ENCODE measurements at regions not wholly inside any gene's neighbourhood (a gene's known extent, or its start where the extent isn't known, plus 50 kb on each side); places are given as distances from the start of the nearest gene placed in this dataset.

DNA sequence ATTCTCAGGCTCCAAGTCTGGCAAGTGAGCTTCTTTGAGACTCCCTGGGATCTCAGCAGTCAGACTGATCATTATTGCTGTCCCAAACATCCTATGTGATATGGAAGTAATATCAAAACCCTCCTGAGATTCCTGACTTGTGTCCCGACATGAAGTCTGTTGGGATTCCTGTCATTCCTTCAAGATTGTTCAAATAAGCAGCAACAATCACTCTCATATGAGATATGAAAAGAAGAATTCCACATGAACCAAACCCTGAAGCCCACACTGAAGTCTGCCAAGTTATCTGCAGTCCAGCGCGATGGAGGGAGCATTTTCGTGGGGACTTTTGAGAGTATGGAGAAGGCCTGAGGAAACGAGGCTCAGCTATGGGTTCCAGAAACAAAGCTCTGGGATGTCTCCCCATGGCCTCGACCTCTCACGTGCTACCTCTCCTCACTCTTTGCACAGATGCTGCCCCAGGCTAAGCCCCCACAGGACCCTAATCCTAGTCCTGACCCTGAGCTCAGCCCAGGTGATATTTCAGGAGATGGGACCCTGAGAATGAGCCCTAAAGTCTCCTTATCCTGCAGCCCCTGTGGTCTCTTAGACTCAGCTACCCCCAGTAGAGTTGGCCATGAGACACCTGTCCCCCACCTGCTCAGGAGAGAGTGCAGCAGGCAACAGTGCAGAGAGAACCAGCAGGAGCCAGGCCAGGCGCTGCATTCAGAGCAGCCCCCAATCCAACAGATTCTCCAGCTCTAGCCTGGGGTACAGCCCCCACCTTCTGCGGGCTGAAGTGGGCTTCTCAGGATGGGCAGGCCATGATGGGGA is 100.2 kb downstream of the GGTLC2 start:
- TF ChIP-seq, protein P1, sequence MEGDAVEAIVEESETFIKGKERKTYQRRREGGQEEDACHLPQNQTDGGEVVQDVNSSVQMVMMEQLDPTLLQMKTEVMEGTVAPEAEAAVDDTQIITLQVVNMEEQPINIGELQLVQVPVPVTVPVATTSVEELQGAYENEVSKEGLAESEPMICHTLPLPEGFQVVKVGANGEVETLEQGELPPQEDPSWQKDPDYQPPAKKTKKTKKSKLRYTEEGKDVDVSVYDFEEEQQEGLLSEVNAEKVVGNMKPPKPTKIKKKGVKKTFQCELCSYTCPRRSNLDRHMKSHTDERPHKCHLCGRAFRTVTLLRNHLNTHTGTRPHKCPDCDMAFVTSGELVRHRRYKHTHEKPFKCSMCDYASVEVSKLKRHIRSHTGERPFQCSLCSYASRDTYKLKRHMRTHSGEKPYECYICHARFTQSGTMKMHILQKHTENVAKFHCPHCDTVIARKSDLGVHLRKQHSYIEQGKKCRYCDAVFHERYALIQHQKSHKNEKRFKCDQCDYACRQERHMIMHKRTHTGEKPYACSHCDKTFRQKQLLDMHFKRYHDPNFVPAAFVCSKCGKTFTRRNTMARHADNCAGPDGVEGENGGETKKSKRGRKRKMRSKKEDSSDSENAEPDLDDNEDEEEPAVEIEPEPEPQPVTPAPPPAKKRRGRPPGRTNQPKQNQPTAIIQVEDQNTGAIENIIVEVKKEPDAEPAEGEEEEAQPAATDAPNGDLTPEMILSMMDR (IDR thresholded peaks at IDR 0.05): no peak
- Histone ChIP-seq H3K9me3 (no peaks in the 10 kb centered on the region), H3K4me1 (ENCODE audit: control insufficient read depth in 1 of 2, low read depth in 2 of 2) (no peaks in the 10 kb centered on the region), H3K27me3 (replicated peaks; ENCODE audit: insufficient read depth) (no peaks in the 10 kb centered on the region), H3K36me3 (no peaks in the 10 kb centered on the region), H3K4me3 (no peak overlapping the region), H3K27ac (no peak overlapping the region)
- ATAC-seq (ENCODE audit: insufficient number of reproducible peaks, low FRiP score, low read depth) (no peak), DNase-seq (ENCODE audit: low spot score) (no peak)

DNA sequence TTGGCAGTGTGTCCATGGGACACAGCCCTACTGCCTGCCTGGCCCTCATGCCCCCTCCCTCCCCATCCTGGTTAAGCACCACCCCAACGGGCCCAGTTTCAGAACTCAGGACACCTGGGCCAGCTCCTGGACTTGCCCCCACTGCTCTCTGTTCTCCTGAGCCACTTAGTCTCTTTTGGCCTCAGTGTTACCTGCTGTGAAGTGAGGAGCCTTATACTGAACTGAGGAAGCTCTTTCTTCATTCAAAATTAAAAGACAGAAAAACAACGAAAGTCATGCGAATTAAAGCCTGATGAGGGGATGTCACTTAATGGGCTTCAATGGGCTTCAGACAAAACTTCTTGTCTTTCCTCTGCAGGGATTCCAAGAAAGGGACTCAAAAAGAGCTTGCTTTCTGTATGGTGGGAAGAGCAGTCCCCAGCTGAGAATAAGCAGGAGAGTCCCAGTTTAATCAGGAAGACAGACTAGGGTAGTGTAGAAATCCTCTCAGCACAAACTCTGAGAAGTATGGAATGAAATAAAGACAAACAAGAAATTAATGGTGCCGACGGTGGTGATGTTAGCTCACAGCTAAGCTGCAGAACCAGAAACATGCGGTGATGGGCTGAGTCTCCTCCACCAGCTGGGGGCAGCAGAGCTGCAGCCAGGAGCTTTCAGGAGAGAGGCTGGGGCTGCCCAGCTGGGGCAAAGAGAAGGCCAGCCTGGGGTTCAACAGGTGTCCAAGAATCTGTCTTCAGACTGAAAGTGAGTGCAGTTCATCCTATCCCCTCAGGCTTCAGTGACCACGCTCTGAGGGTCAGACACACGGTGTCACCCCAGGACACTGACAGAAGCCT is 101.0 kb downstream of the GGTLC2 start:
- no peaks in the 10 kb centered on the region for H3K4me1 ChIP-seq (ENCODE audit: control insufficient read depth in 1 of 2, low read depth in 2 of 2)
- TF ChIP-seq, protein P1 (IDR thresholded peaks at IDR 0.05): no peak
- H3K36me3 ChIP-seq: no peaks in the 10 kb centered on the region
- no peaks in the 10 kb centered on the region for H3K27me3 ChIP-seq (replicated peaks; ENCODE audit: insufficient read depth)
- no peaks in the 10 kb centered on the region for H3K9me3 ChIP-seq
- no peak for ATAC-seq (ENCODE audit: insufficient number of reproducible peaks, low FRiP score, low read depth)
- H3K4me3 ChIP-seq: no peak overlapping the region
- no peak overlapping the region for H3K27ac ChIP-seq
- no peak for DNase-seq (ENCODE audit: low spot score)

DNA sequence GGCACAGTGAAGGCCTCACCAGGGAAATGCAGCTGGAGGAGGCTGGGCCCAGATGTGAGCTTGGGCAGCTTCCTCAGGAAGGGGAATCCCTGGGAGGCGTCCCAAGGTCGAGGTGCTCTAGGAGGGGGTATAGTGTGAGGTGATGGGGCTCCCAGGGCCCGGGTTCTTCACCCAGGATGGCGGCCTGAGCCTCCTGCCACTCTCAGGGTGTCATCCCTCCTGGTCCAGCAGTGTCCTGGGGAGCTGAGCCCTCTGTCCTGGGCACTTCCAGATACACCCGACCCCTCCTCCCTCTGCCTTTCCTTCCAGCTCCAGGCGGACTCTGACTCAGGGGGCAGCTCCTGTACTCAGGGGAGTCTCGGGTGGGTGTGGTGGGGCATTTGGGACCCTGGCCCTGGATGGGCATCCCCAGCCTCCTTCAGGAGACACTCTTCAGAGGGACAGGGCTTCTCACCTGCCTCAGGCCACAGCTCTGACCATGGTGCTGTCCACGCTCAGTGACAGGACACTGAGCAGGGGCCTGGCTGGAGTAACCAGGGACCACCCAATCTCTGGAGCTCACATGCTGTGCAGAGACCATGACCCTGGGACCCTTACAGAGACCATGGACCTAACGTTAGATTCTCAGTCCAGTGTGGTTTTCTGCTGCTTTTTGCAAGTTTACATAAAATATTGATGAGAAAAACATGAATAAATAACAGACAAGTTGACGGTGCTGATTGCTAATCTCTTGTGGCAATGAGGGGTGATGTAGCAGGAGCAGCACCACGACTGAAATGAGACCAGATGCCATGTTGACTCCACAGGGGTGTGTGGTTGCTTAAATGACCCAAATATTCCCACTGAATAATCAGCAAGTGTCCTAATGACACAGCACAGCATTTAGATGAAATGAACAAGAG is 101.9 kb downstream of the GGTLC2 start:
- no peak for DNase-seq (ENCODE audit: low spot score)
- ATAC-seq (ENCODE audit: insufficient number of reproducible peaks, low FRiP score, low read depth): no peak
- TF ChIP-seq, protein P1 (IDR thresholded peaks at IDR 0.05): no peak
- H3K36me3 ChIP-seq: no peaks in the 10 kb centered on the region
- H3K4me3 ChIP-seq: no peak overlapping the region
- no peaks in the 10 kb centered on the region for H3K4me1 ChIP-seq (ENCODE audit: control insufficient read depth in 1 of 2, low read depth in 2 of 2)
- H3K9me3 ChIP-seq: no peaks in the 10 kb centered on the region
- no peak overlapping the region for H3K27ac ChIP-seq
- no peaks in the 10 kb centered on the region for H3K27me3 ChIP-seq (replicated peaks; ENCODE audit: insufficient read depth)

DNA sequence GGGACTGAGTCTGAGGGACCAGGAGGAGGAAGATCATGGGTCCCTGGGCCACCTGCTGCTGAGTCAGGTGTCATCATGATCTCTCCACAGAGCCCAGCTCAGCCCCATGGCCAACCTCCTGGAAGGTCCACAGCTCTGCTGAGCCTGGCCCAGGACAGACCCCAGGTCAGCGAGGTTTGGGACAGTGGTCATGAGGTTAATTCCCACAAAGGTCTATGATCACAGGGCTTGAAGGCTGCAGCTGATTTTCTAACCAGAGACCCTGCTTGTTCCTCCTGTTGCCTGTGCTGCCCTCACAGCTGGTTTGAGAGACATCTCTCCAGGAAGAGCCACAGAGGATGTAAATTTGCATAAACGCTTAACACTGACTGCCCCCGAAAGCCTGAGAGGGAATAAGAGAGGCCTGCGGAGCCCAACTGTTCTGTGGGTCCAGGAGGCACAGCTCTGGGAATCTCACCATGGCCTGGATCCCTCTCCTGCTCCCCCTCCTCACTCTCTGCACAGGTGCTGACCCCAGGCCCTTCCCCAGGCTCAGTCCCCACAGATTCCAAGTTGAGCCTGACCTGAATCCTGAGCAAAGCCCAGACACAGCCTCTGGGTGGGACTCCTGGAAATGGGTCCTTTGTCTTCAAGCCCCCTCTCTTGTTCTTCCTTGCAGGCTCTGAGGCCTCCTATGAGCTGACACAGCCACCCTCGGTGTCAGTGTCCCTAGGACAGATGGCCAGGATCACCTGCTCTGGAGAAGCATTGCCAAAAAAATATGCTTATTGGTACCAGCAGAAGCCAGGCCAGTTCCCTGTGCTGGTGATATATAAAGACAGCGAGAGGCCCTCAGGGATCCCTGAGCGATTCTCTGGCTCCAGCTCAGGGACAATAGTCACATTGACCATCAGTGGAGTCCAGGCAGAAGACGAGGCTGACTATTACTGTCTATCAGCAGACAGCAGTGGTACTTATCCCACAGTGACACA is 102.8 kb downstream of the GGTLC2 start:
- ATAC-seq (ENCODE audit: insufficient number of reproducible peaks, low FRiP score, low read depth) (no peak), DNase-seq (ENCODE audit: low spot score) (no peak)
- H3K4me1 ChIP-seq (ENCODE audit: control insufficient read depth in 1 of 2, low read depth in 2 of 2): no peaks in the 10 kb centered on the region
- no peak overlapping the region for H3K4me3 ChIP-seq
- H3K27ac ChIP-seq: no peak overlapping the region
- TF ChIP-seq, protein P1 (IDR thresholded peaks at IDR 0.05): no peak
- no peaks in the 10 kb centered on the region for H3K9me3 ChIP-seq
- H3K36me3 ChIP-seq: no peaks in the 10 kb centered on the region
- H3K27me3 ChIP-seq (replicated peaks; ENCODE audit: insufficient read depth): no peaks in the 10 kb centered on the region

Measured in thoracic aorta (tissue), 2 donors.